ENCODE measurements at regions not wholly inside any gene's neighbourhood (a gene's known extent, or its start where the extent isn't known, plus 50 kb on each side); places are given as distances from the start of the nearest gene placed in this dataset.

DNA sequence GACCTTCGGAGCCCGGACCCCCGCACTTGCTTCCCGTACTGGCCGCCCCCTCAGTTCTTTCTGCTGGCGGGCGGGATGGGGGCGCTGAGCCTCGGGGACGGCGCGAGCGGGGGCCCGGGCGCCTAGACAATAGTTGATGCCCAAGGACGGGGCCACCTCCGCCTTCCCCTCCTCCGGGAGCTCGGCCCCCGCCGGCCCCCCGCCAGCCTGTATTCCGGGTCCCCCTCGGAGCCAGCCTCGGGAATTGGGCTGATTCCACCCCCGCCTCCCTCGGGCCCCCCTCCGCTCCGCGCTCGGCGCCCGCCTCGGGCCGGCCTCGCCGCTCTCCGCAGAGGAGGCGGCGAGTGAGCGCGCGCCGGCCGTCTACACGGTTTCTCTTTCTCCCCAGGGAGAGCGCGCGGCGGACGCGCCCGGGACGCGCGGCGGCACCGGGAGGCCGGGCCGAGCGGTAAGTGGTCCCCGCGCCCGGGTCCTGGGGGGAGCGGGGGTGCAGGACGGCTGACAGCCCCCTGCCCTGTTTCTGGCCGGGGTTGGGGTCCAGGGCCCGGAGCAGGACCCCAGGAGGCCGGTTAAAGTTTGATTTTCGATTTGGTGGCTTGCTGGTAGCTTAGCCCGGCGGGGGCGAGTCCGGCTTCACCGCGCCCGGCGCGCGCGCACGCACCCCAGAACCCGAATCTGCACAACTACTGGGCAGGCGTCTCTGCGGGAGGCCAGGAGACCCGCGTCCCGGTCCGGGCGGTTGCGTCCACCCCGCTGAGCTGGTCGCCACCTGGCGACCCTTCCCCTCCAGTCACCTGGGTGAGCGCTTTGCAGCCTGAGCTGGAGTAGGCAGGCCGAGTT, 413.7 kb downstream of the PCNX1 start:
- TF ChIP-seq POLR2AphosphoS5 (IDR thresholded peaks at IDR 0.05) (peak; percentile 47), EP300 (IDR thresholded peaks at IDR 0.05) (no peak), POLR2A (IDR thresholded peaks at IDR 0.05) (peak; percentile 76 to 80)
- TF ChIP-seq, protein P1, sequence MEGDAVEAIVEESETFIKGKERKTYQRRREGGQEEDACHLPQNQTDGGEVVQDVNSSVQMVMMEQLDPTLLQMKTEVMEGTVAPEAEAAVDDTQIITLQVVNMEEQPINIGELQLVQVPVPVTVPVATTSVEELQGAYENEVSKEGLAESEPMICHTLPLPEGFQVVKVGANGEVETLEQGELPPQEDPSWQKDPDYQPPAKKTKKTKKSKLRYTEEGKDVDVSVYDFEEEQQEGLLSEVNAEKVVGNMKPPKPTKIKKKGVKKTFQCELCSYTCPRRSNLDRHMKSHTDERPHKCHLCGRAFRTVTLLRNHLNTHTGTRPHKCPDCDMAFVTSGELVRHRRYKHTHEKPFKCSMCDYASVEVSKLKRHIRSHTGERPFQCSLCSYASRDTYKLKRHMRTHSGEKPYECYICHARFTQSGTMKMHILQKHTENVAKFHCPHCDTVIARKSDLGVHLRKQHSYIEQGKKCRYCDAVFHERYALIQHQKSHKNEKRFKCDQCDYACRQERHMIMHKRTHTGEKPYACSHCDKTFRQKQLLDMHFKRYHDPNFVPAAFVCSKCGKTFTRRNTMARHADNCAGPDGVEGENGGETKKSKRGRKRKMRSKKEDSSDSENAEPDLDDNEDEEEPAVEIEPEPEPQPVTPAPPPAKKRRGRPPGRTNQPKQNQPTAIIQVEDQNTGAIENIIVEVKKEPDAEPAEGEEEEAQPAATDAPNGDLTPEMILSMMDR (IDR thresholded peaks at IDR 0.05), result no peak
- Histone ChIP-seq H3K27me3 (no peaks in the 10 kb centered on the region), H3K4me3 (peak overlapping the region; percentile 83 to 88), H3K4me1 (peaks cover 0 to 43% (median 4%) of the 10 kb centered on the region in 3 donors), H3K9me3 (no peaks in the 10 kb centered on the region), H3K36me3 (no peaks in the 10 kb centered on the region), H3K27ac (peak overlapping the region; percentile 95 to 100 (median 98))
- ATAC-seq, result peak; percentile 73
- no CpG with 5 or more reads among the region's 96 CpGs for WGBS, 2 donors (ENCODE audit: low coverage in 1 of 2)

DNA sequence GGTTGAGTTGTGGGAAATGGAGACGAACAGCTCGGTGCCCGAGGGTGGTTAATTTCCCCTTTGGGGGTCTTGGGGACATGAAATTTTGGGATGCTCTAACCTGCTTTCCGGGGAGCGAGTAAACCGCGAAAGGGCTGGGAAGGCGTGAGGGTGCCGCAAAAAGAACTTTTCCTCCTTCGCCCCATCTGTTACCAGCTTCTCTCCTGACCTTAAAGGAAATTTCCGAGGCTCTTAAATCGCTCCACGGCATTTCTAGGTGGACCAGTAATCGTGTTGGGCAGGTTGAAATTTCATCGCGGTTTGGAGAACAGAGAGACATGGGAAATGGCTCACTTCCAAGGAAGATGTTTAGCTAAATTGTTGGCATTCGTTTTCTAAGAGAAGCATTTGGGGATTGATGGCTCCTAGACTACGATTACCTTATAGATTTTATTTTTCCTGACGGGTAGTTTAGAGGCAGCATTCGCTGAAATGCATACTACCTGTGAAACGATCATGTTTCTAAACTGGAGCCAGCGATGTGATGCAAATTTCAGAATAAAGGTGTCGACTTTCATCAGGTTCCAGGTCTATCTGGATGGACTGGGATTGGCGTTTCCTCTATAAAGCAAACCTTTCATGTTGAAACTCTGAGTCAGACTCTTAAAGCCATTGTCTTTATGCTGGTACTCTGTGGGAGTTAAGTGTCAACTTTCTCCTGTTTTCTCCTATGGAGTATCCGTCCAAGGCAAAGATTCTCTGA, 414.5 kb downstream of the PCNX1 start:
- H3K4me3 ChIP-seq, result peak overlapping the region; percentile 83 to 88
- no peaks in the 10 kb centered on the region for H3K27me3 ChIP-seq
- peaks cover 0 to 48% (median 4%) of the 10 kb centered on the region in 3 donors for H3K4me1 ChIP-seq
- H3K27ac ChIP-seq, result peak overlapping the region; percentile 95 to 100 (median 98)
- no peaks in the 10 kb centered on the region for H3K36me3 ChIP-seq
- no peak for ATAC-seq
- no peaks in the 10 kb centered on the region for H3K9me3 ChIP-seq
- WGBS, 2 donors (ENCODE audit: low coverage in 1 of 2), result 1 to 2% methylated on average over 12 to 18 of the region's 25 CpGs
- TF ChIP-seq EP300 (IDR thresholded peaks at IDR 0.05) (no peak), POLR2A (IDR thresholded peaks at IDR 0.05) (no peak), POLR2AphosphoS5 (IDR thresholded peaks at IDR 0.05) (no peak)
- TF ChIP-seq, protein P1 (IDR thresholded peaks at IDR 0.05), result no peak

DNA sequence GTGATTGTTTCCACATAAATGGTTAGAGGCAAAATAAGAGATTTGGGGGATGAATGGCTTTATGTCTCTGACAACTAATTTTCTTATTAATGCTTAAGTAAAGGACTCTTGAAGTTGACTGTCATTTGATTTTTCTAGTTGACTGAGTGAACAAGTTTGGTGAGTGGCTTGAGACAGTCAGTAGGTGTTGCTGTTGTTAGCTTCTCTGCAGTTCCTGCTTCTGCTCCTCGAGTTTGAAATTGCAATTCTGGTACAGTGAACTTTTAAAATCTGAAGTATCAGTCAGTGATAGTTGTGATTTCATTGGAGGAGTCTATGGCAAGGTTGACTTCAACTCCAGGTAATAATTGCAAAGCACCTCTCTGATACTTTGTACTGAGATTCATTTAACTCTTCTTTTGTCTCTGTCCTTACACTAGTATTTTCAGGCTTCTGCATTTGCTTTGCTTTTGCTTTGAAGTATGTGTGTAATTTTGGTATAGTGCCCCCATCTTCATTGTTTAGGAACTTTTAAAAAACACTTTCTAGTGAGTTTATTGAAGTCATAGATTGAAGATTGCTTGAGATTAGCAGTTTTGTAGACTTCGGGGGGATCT, 415.5 kb downstream of the PCNX1 start:
- TF ChIP-seq, protein P1 (IDR thresholded peaks at IDR 0.05), result peak; percentile 22 to 67 (median 44)
- TF ChIP-seq POLR2AphosphoS5 (IDR thresholded peaks at IDR 0.05), result no peak
- WGBS, 2 donors (ENCODE audit: low coverage in 1 of 2), result 31 to 51% methylated on average over 2 of the region's 2 CpGs
- peaks cover 0 to 52% (median 4%) of the 10 kb centered on the region in 3 donors for H3K4me1 ChIP-seq
- H3K27me3 ChIP-seq, result no peaks in the 10 kb centered on the region
- no peaks in the 10 kb centered on the region for H3K9me3 ChIP-seq
- no peak for ATAC-seq
- peak overlapping the region in 2 of 4 donors; percentile 98 to 100 for H3K27ac ChIP-seq
- H3K36me3 ChIP-seq, result no peaks in the 10 kb centered on the region
- peak overlapping the region in 1 of 2 donors; percentile 88 for H3K4me3 ChIP-seq

DNA sequence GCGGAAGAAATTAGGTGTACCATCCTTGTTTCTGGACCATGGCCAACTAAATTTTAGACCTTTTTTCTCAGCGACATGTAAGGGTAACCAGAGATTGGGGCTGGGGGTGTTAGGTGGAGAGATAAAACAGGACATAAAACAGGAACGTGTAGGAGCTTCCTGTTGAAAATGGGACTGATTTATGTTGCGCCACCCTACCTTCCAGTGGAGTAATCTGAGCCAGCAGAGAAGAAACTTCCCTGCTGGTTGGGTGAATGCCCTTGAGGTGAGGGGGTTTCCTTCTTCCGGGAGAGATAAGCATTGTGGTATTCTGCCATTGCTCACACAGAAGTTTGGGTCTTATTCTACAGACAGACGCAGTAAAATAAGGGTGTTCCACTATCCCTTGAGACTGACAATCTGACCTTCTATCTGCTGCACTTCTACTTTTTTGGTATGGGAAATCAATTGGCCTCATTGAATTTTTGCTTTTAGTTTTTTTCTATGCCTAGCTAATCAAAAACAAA, 417.6 kb downstream of the PCNX1 start:
- H3K27me3 ChIP-seq, result no peaks in the 10 kb centered on the region
- H3K9me3 ChIP-seq, result no peaks in the 10 kb centered on the region
- H3K27ac ChIP-seq, result peak overlapping the region in 1 of 4 donors; percentile 2
- 60 to 77% methylated on average over 5 to 6 of the region's 6 CpGs for WGBS, 2 donors (ENCODE audit: low coverage in 1 of 2)
- H3K4me3 ChIP-seq, result no peak overlapping the region
- no peaks in the 10 kb centered on the region for H3K36me3 ChIP-seq
- ATAC-seq, result no peak
- H3K4me1 ChIP-seq, result peaks cover 0 to 55% (median 0%) of the 10 kb centered on the region in 3 donors
- TF ChIP-seq POLR2A (IDR thresholded peaks at IDR 0.05) (no peak), EP300 (IDR thresholded peaks at IDR 0.05) (no peak), POLR2AphosphoS5 (IDR thresholded peaks at IDR 0.05) (no peak)
- TF ChIP-seq, protein P1 (IDR thresholded peaks at IDR 0.05), result no peak
